Activated CD4-positive, alpha-beta T cell treated with anti-CD3 and anti-CD28 coated beads for 48 hours (primary cell): ENCODE measurements at regions not wholly inside any gene's neighbourhood (a gene's known extent, or its start where the extent isn't known, plus 50 kb on each side); places are given as distances from the start of the nearest gene placed in this dataset.
"Not testable (repeated sequence)": the region's sequence is repeated elsewhere in the genome, so short reads cannot be mapped to it uniquely, and the experiment has no call there.

Source experiments
- DNase-seq: peaks from one replicate; pipeline ENCODE4 v3.0.0-alpha.2; 2020

- no peak for DNase-seq
Observed at GRCh38 chr6:84862843-84863242, 98.4 kb upstream of the TBX18 start.

GRCh38 chr6:84860920-84861319, 96.5 kb upstream of the TBX18 start:
- no peak for DNase-seq

- no peak for DNase-seq
Observed at GRCh38 chr6:84860509-84860908, 96.1 kb upstream of the TBX18 start.

GRCh38 chr6:84854811-84855400, 90.5 kb upstream of the TBX18 start:
- no peak for DNase-seq

- no peak for DNase-seq
Observed at GRCh38 chr6:84853901-84854300, 89.5 kb upstream of the TBX18 start.

- no peak for DNase-seq
Observed at GRCh38 chr6:84848960-84849359, 84.6 kb upstream of the TBX18 start.

- DNase-seq = no peak
Observed at GRCh38 chr6:84847390-84848160, 83.2 kb upstream of the TBX18 start.

- no peak for DNase-seq
Observed at GRCh38 chr6:84842525-84843166, 78.2 kb upstream of the TBX18 start.

GRCh38 chr6:84837068-84837866, 72.9 kb upstream of the TBX18 start:
- not testable (repeated sequence) for DNase-seq

GRCh38 chr6:84836366-84836765, 72.0 kb upstream of the TBX18 start:
- DNase-seq = no peak

GRCh38 chr6:84835340-84835739, 70.9 kb upstream of the TBX18 start:
- no peak for DNase-seq

- DNase-seq = not testable (repeated sequence)
Observed at GRCh38 chr6:84831924-84832323, 67.5 kb upstream of the TBX18 start.

GRCh38 chr6:84825461-84825860, 61.1 kb upstream of the TBX18 start:
- DNase-seq = no peak

GRCh38 chr6:84821314-84821713, 56.9 kb upstream of the TBX18 start:
- not testable (repeated sequence) for DNase-seq

- no peak for DNase-seq
Observed at GRCh38 chr6:84816741-84817140, 52.3 kb upstream of the TBX18 start.

- DNase-seq = no peak
Observed at GRCh38 chr6:84815896-84816735, 51.7 kb upstream of the TBX18 start.
